ENCODE measurements at regions not wholly inside any gene's neighbourhood (a gene's known extent, or its start where the extent isn't known, plus 50 kb on each side); places are given as distances from the start of the nearest gene placed in this dataset.

- H3K4me1 ChIP-seq = no peaks in the 10 kb centered on the region
- intact Hi-C loops (cut with DNase I) = no loop called here
- no peaks in the 10 kb centered on the region for H3K27me3 ChIP-seq
- H3K27ac ChIP-seq = no peak overlapping the region
- DNase-seq = no peak
- TF ChIP-seq, protein P1, sequence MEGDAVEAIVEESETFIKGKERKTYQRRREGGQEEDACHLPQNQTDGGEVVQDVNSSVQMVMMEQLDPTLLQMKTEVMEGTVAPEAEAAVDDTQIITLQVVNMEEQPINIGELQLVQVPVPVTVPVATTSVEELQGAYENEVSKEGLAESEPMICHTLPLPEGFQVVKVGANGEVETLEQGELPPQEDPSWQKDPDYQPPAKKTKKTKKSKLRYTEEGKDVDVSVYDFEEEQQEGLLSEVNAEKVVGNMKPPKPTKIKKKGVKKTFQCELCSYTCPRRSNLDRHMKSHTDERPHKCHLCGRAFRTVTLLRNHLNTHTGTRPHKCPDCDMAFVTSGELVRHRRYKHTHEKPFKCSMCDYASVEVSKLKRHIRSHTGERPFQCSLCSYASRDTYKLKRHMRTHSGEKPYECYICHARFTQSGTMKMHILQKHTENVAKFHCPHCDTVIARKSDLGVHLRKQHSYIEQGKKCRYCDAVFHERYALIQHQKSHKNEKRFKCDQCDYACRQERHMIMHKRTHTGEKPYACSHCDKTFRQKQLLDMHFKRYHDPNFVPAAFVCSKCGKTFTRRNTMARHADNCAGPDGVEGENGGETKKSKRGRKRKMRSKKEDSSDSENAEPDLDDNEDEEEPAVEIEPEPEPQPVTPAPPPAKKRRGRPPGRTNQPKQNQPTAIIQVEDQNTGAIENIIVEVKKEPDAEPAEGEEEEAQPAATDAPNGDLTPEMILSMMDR (IDR thresholded peaks at IDR 0.05) = no peak
- no peak for TF ChIP-seq POLR2A (IDR thresholded peaks at IDR 0.05)
- no peaks in the 10 kb centered on the region for H3K36me3 ChIP-seq
- no peak for ATAC-seq
- H3K9me3 ChIP-seq = no peaks in the 10 kb centered on the region
- H3K4me3 ChIP-seq = no peak overlapping the region
- 20% methylated on average over 2 of the region's 2 CpGs for WGBS (ENCODE audit: insufficient coverage, low coverage, low lambda C conversion rate, missing lambda C conversion rate)
These were observed 416.3 kb upstream of the OR4E1 start for GRCh38 chr14:22089940-22090339.

- 53% methylated on average over 2 of the region's 2 CpGs for WGBS (ENCODE audit: insufficient coverage, low coverage, low lambda C conversion rate, missing lambda C conversion rate)
- Histone ChIP-seq H3K4me3 (no peak overlapping the region), H3K4me1 (no peaks in the 10 kb centered on the region), H3K9me3 (no peaks in the 10 kb centered on the region), H3K36me3 (no peaks in the 10 kb centered on the region), H3K27me3 (no peaks in the 10 kb centered on the region), H3K27ac (no peak overlapping the region)
- intact Hi-C loops (cut with DNase I) = no loop called here
- DNase-seq (no peak), ATAC-seq (no peak)
- TF ChIP-seq, protein P1 (IDR thresholded peaks at IDR 0.05) = no peak
- no peak for TF ChIP-seq POLR2A (IDR thresholded peaks at IDR 0.05)
These were observed 415.2 kb upstream of the OR4E1 start for GRCh38 chr14:22088614-22089342.

- DNase-seq = no peak
- Histone ChIP-seq H3K27ac (no peak overlapping the region), H3K4me3 (no peak overlapping the region), H3K9me3 (no peaks in the 10 kb centered on the region), H3K4me1 (no peaks in the 10 kb centered on the region), H3K27me3 (no peaks in the 10 kb centered on the region), H3K36me3 (no peaks in the 10 kb centered on the region)
- 83% methylated on average over 1 of the region's 1 CpG for WGBS (ENCODE audit: insufficient coverage, low coverage, low lambda C conversion rate, missing lambda C conversion rate)
- intact Hi-C loops (cut with DNase I) = no loop called here
- ATAC-seq = no peak
- TF ChIP-seq, protein P1 (IDR thresholded peaks at IDR 0.05) = no peak
- no peak for TF ChIP-seq POLR2A (IDR thresholded peaks at IDR 0.05)
These were observed 412.5 kb upstream of the OR4E1 start for GRCh38 chr14:22086131-22086530.

- no peak overlapping the region for H3K27ac ChIP-seq
- H3K4me1 ChIP-seq = no peaks in the 10 kb centered on the region
- ATAC-seq (peak in 3 of 4 donors; percentile 67 to 74 (median 68)), DNase-seq (no peak)
- no peak overlapping the region for H3K4me3 ChIP-seq
- H3K36me3 ChIP-seq = no peaks in the 10 kb centered on the region
- TF ChIP-seq, protein P1 (IDR thresholded peaks at IDR 0.05) = peak; percentile 55 to 77 (median 74)
- no peak for TF ChIP-seq POLR2A (IDR thresholded peaks at IDR 0.05)
- 36% methylated on average over 6 of the region's 6 CpGs for WGBS (ENCODE audit: insufficient coverage, low coverage, low lambda C conversion rate, missing lambda C conversion rate)
- H3K27me3 ChIP-seq = no peaks in the 10 kb centered on the region
- intact Hi-C loops (cut with DNase I) = no loop called here
- H3K9me3 ChIP-seq = no peaks in the 10 kb centered on the region
These were observed 411.0 kb upstream of the OR4E1 start for GRCh38 chr14:22084393-22085281.
